Esophagus (tissue), 2 donors: ENCODE measurements at regions not wholly inside any gene's neighbourhood (a gene's known extent, or its start where the extent isn't known, plus 50 kb on each side); places are given as distances from the start of the nearest gene placed in this dataset.
"Not testable (repeated sequence)": the region's sequence is repeated elsewhere in the genome, so short reads cannot be mapped to it uniquely, and the experiment has no call there.

Source experiments
- H3K27ac ChIP-seq, 2 donors: one replicate each; pipeline ENCODE4 v1.5.1; 2013; ENCODE audit warnings: low read depth in 2 of 2, mild to moderate bottlenecking in 2 of 2, inconsistent platforms in 1 of 2, low read length in 1 of 2, moderate library complexity in 1 of 2
- H3K27me3 ChIP-seq, 2 donors: one replicate each; pipeline ENCODE4 v1.6.1; 2013; ENCODE audit warnings: low read length in 2 of 2, control low read depth in 1 of 2, mild to moderate bottlenecking in 1 of 2; ENCODE audit not compliant: insufficient read depth in 2 of 2, control insufficient read depth in 1 of 2
- H3K36me3 ChIP-seq, 2 donors: one replicate each; pipeline ENCODE4 v1.6.1; 2013; ENCODE audit warnings: low read length in 1 of 2; ENCODE audit not compliant: control insufficient read depth in 2 of 2, insufficient read depth in 2 of 2
- H3K4me1 ChIP-seq, 2 donors: one replicate each; pipeline ENCODE4 v1.6.1; 2013; ENCODE audit warnings: low read length in 1 of 2; ENCODE audit not compliant: control insufficient read depth in 2 of 2, insufficient read depth in 2 of 2
- H3K4me3 ChIP-seq, 2 donors: one replicate each; pipeline ENCODE4 v1.5.1; 2013; ENCODE audit warnings: low read length in 2 of 2, mild to moderate bottlenecking in 2 of 2, low read depth in 1 of 2, moderate library complexity in 1 of 2
- H3K9me3 ChIP-seq, 2 donors: one replicate each; pipeline ENCODE4 v1.6.1; 2013; ENCODE audit warnings: mild to moderate bottlenecking in 2 of 2, low read depth in 1 of 2, low read length in 1 of 2, moderate library complexity in 1 of 2; ENCODE audit not compliant: control insufficient read depth in 2 of 2, insufficient read depth in 1 of 2
- WGBS, 2 donors: extraction: QIAGEN DNeasy Blood & Tissue Kit; methylation state at CpG; one replicate each; pipeline ENCODE4 v1.1.7; 2013; 5-methylcytosine and 5-hydroxymethylcytosine counted together
- donor health status: healthy with polysubstance abuse.
- donor health status: Bipolar disorder and iron deficiency.

DNA sequence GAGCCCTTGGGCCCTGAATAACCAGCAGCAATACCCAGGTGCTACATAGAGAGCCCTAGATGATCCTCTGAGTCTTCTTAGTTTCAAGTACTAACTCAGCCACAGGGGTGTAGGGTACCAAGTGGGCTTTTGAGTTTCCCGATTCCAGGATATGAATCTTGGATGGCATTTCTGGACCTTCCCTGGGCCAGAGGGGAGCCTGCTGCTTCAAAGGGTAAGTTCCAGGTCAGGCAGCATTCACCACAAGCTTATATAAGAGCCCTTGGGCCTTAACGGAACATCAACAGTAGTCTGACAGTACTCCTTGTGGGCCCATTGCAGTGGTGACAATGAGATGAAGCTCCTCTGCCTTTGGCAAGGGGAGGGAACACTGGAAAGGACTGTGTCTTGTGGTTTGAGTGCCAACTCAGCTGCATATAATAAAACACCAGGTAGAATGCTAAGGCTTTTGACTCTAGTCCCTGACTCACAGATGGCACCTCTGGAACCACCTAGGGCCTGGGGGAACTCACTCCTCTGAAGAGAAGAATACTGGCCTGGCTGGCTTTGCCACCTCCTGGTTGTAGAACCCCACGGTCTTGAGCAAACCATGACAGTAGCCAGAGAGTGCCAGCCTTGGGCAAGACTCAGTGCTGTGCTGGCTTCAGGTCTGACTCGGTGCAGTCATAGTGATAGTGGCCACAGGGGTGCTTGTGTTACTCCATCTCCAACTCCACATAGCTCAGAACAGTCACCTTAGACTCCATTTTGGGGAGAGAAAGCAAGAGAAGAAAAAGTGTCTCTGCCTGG lies 235.7 kb downstream of the AKAIN1 start:
- Histone ChIP-seq H3K36me3 (no peaks in the 10 kb centered on the region), H3K27ac (no peak overlapping the region), H3K27me3 (no peaks in the 10 kb centered on the region), H3K4me3 (no peak overlapping the region), H3K9me3 (peaks cover 0 to 2% of the 10 kb centered on the region in 2 donors), H3K4me1 (no peaks in the 10 kb centered on the region)
- 81 to 84% methylated on average over 4 of the region's 4 CpGs for WGBS, 2 donors

DNA sequence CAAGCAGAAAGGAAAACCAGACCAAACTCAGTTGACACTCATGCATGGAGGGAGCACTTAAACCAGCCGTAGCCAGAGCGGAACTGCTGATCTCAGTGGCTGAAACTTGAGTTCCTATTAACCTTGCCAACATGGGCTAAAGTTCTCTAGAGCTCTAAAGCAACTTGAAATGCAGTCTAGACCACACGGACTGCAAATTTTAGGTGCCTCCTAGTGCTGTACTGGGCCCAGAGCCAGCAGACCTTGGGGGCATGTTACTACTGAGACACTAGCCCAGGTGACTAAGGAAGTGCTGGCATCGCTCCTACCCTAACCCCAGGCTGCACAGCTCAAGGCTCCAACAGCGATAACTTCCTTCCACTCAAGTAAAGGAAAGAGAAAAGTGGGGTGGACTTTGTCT lies 236.5 kb downstream of the AKAIN1 start:
- H3K4me3 ChIP-seq: no peak overlapping the region
- WGBS, 2 donors: 58 to 64% methylated on average over 5 of the region's 5 CpGs
- no peak overlapping the region for H3K27ac ChIP-seq
- H3K36me3 ChIP-seq: no peaks in the 10 kb centered on the region
- no peaks in the 10 kb centered on the region for H3K27me3 ChIP-seq
- no peaks in the 10 kb centered on the region for H3K4me1 ChIP-seq
- H3K9me3 ChIP-seq: peaks cover 0 to 2% of the 10 kb centered on the region in 2 donors

DNA sequence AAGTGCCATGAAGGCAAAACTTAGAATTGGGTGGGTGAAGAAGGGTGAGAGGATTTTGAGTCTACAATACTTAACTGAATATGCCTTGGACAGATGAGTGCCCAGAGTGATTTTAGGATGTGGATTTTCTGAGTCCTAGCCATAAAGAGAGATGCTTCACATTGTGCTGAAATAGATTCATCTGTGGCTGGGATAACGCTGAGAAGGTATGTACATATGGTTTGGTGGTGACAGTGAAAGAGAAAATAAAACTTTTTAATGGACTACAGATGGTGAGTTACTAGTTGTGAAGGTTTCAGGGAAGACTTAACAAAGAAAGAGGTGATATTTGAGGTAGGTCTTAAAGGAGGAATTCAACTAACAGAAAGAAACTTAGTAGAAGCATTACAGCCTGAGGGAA lies 265.8 kb downstream of the AKAIN1 start:
- no peak overlapping the region for H3K27ac ChIP-seq
- H3K27me3 ChIP-seq: no peaks in the 10 kb centered on the region
- H3K9me3 ChIP-seq: no peaks in the 10 kb centered on the region
- H3K4me1 ChIP-seq: no peaks in the 10 kb centered on the region
- H3K4me3 ChIP-seq: no peak overlapping the region
- H3K36me3 ChIP-seq: no peaks in the 10 kb centered on the region
- WGBS, 2 donors: 86 to 87% methylated on average over 1 of the region's 1 CpG

DNA sequence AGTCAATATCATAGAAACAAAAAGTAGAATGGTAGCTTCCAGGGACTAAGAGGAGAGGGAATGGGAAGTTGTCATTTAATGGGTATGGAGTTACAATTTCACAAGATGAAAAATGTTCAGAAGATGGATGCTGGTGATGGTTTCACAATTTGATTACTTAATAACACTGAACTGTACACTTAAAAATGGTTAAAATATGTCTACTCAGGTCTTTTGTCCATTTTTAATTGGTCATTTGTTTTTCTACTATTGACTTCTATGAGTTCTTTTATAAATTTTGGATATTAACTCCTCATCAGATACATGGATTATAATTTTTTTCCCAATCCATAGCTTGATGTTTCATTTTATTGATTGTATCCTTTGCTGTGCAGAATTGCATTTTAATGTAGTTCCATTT lies 275.5 kb downstream of the AKAIN1 start:
- H3K27me3 ChIP-seq: no peaks in the 10 kb centered on the region
- no peaks in the 10 kb centered on the region for H3K9me3 ChIP-seq
- H3K4me1 ChIP-seq: no peaks in the 10 kb centered on the region
- no peak overlapping the region for H3K27ac ChIP-seq
- no peak overlapping the region for H3K4me3 ChIP-seq
- H3K36me3 ChIP-seq: no peaks in the 10 kb centered on the region

DNA sequence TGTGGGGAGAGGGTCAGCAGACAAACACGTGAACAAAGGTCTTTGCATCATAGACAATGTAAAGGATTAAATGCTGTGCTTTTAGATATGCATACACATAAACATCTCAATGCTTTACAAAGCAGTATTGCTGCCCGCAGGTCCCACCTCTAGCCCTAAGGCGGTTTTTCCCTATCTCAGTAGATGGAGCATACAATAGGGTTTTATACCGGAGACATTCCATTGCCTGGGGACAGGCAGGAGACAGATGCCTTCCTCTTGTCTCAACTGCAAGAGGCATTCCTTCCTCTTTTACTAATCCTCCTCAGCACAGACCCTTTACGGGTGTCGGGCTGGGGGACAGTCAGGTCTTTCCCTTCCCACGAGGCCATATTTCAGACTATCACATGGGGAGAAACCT lies 279.5 kb downstream of the AKAIN1 start:
- WGBS, 2 donors: 82 to 83% methylated on average over 3 to 4 of the region's 7 CpGs
- H3K27ac ChIP-seq, H3K4me1 ChIP-seq, H3K4me3 ChIP-seq, H3K27me3 ChIP-seq, H3K36me3 ChIP-seq, H3K9me3 ChIP-seq: not testable (repeated sequence)

DNA sequence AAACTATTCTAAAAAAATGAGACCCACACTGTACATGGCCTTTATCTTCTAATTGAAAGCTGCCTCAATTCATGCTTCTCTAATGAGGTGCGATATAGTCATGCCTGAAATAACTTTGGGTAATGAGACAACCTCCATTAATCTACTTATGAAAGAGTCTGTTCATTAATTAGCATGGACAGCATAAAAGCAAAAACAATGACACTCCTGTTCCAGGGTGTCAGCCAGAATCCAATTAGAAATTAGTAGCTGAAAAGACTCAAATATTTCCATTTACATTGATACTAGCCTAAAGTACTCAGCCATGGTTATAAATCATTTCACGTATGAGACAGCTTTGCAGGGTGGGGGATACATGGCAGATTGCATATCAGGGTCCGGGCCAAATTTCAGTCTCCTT lies 288.7 kb downstream of the AKAIN1 start:
- no peaks in the 10 kb centered on the region for H3K9me3 ChIP-seq
- no peaks in the 10 kb centered on the region for H3K4me1 ChIP-seq
- 64 to 70% methylated on average over 3 of the region's 3 CpGs for WGBS, 2 donors
- no peaks in the 10 kb centered on the region for H3K36me3 ChIP-seq
- H3K4me3 ChIP-seq: no peak overlapping the region
- H3K27ac ChIP-seq: no peak overlapping the region
- H3K27me3 ChIP-seq: no peaks in the 10 kb centered on the region

DNA sequence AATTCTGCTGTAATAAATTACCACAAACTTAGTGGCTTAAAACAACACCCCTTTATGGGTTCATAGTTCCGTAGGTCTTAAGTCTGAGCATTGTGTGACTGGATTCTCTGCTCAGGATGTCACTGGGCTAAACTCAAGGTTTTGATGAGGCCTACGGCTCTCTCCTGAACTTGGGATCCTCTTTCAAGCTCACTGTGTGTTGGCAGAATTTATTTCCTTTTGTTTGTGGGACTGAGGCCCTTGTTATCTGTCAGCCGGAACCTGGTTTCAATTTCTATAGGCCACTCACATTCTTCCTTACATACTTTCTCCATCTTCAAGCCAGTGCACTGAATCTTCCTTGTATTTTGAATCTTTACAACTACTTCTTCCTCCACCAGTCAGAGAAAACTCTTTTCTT lies 290.2 kb downstream of the AKAIN1 start:
- Histone ChIP-seq H3K4me3 (no peak overlapping the region), H3K4me1 (no peaks in the 10 kb centered on the region), H3K27me3 (no peaks in the 10 kb centered on the region), H3K27ac (no peak overlapping the region), H3K36me3 (no peaks in the 10 kb centered on the region), H3K9me3 (no peaks in the 10 kb centered on the region)
- WGBS, 2 donors: 73 to 80% methylated on average over 3 of the region's 3 CpGs

DNA sequence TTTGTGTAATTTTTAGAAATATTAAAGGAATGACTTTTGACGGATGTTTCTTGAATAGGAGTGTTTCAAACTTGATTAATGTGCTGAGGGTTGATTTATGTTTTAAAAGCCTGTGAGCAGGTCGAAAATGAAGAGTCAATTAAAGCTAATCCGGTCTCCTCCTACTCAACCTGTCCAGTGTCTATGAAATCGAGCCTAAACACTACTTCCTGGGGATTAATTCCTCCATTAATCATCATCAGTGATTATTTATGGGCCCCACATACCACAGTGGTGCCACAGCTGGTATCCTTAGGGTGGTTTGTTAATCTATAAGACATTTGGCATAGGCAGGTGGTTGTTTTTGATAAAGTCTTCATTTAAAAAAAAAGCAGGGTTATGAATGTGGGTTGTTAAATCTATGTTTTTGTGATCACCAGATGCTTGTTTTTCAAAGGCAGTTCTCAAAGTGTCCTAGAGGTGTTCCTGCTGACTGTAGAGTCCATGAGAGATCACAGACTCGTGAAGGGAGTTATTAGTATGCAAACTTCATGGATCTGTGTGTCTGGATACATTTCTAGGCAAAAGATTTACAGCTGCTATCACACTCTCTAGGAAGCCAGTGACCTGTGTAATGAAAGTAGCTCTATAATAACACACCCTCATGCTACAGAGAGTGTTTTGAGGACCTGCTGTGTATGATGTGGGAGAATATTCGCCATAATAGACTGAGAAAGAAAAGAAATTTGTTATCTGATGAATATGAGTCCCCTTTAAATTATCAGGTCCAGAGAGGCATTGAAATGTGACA lies 308.6 kb downstream of the AKAIN1 start:
- H3K9me3 ChIP-seq: peaks cover 0 to 9% of the 10 kb centered on the region in 2 donors
- no peaks in the 10 kb centered on the region for H3K36me3 ChIP-seq
- no peak overlapping the region for H3K27ac ChIP-seq
- 21 to 34% methylated on average over 6 of the region's 6 CpGs for WGBS, 2 donors
- no peaks in the 10 kb centered on the region for H3K4me1 ChIP-seq
- H3K4me3 ChIP-seq: no peak overlapping the region
- no peaks in the 10 kb centered on the region for H3K27me3 ChIP-seq

DNA sequence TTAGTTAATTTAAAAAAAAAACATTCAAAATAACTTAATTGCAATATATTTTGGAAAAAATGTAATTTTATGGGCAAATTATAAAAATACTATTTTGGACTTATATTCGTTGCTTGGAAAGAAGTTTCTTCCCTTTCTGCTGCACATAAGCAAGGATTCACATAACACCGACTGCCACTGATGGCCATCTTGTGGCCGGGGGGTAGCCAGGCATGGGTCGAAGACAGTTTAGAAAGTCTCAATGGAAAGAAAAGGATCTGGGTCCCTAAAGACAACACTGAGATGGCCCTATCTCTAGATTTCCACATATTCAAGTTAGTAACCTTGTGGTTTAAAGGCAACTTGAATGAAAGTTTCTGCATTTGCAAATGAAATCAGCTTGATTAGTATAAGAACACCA lies 318.6 kb downstream of the AKAIN1 start:
- Histone ChIP-seq H3K36me3 (no peaks in the 10 kb centered on the region), H3K4me1 (no peaks in the 10 kb centered on the region), H3K27ac (no peak overlapping the region), H3K9me3 (no peaks in the 10 kb centered on the region), H3K27me3 (no peaks in the 10 kb centered on the region), H3K4me3 (no peak overlapping the region)
- 79 to 82% methylated on average over 4 of the region's 4 CpGs for WGBS, 2 donors

DNA sequence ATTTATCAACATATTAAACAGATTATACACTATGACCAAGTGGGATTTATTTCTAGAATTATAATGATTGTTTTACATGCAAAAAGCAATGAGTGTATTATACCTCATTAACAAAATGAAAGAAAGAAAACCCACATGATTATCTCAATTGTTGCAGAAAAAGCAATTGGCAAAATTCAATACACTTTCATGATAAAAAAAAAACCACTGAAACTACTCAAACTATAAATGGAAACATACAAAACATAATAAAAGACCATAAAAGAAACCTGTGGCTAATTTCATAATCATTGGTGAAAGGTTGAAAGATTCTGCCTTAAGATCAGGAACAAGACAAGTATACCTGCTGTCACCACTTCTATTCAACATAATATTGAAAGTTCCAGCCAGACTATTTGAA lies 325.9 kb downstream of the AKAIN1 start:
- Histone ChIP-seq H3K27ac (no peak overlapping the region), H3K4me1 (no peaks in the 10 kb centered on the region), H3K9me3 (no peaks in the 10 kb centered on the region), H3K36me3 (no peaks in the 10 kb centered on the region), H3K27me3 (no peaks in the 10 kb centered on the region), H3K4me3 (no peak overlapping the region)
